ENCODE measurements at regions not wholly inside any gene's neighbourhood (a gene's known extent, or its start where the extent isn't known, plus 50 kb on each side); places are given as distances from the start of the nearest gene placed in this dataset.

DNA sequence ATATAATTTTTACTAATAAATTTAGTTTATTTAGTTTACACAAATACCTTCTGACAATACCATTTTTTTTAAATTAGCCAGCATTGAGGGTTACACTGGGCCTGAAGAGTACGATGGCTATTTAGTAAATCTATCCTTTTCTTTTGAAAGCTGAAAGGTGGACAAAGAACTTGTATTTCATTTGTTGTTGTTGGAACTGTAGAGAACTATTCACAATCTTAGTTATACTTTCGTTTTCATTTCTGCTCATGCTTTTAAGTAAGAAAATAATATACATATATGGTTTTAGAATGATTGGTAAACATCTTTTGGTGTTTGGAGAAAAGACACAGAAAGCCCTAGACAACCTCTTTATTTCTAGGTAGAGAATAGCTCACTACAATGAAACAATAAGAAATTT, 165.3 kb upstream of the FAM83B start:
- Mint-ChIP-seq H3K4me3 (no peak overlapping the region), H3K9me3 (peaks cover 3 to 6% (median 5%) of the 10 kb centered on the region in 3 donors), H3K4me1 (no peaks in the 10 kb centered on the region), H3K36me3 (no peaks in the 10 kb centered on the region), H3K27ac (no peak overlapping the region), H3K27me3 (no peaks in the 10 kb centered on the region)
- Histone ChIP-seq H3K4me3 (ENCODE audit: control insufficient read depth in 1 of 2, extremely low read depth in 1 of 2, low read length in 1 of 2) (no peak overlapping the region), H3K27ac (ENCODE audit: low read length) (no peak overlapping the region), H3K4me1 (ENCODE audit: control insufficient read depth in 1 of 2, extremely low read depth in 1 of 2, insufficient read depth in 2 of 2, low read length in 2 of 2) (no peaks in the 10 kb centered on the region), H3K36me3 (ENCODE audit: control insufficient read depth in 2 of 2, extremely low read depth in 1 of 2, insufficient read depth in 1 of 2, low read length in 1 of 2) (no peaks in the 10 kb centered on the region), H3K27me3 (replicated peaks in 1 of 2; ENCODE audit: control insufficient read depth in 2 of 2, extremely low read depth in 1 of 2, insufficient read depth in 2 of 2, low read length in 1 of 2) (no peaks in the 10 kb centered on the region), H3K9me3 (no peaks in the 10 kb centered on the region)
- no CpG with 5 or more reads among the region's 2 CpGs for WGBS (ENCODE audit: insufficient coverage)
- CTCF ChIA-PET, result no interaction called here
- ATAC-seq (replicated peaks in 1 of 4) (no peak), DNase-seq (no peak)
- POLR2A ChIA-PET, result no interaction called here

DNA sequence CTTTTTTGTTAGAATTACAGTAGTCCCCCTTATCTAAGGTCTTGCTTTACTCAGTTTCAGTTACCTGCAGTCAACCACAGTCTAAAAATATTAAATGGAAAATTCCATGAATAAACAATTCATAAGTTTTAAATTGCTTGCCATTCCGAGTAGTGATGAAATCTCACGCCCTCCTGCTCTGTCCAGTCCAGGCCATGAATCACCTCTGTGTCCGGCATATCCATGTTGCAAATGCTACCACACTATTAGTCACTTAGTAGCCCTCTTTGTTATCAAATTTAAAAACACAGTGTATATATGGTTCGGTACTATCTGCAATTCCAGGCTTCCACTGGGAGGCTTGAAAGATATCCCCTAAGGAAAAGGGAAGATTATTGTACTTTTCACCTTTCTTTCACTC, 164.6 kb upstream of the FAM83B start:
- Histone ChIP-seq H3K27ac (ENCODE audit: low read length) (no peak overlapping the region), H3K36me3 (ENCODE audit: control insufficient read depth in 2 of 2, extremely low read depth in 1 of 2, insufficient read depth in 1 of 2, low read length in 1 of 2) (no peaks in the 10 kb centered on the region), H3K4me1 (ENCODE audit: control insufficient read depth in 1 of 2, extremely low read depth in 1 of 2, insufficient read depth in 2 of 2, low read length in 2 of 2) (no peaks in the 10 kb centered on the region), H3K4me3 (ENCODE audit: control insufficient read depth in 1 of 2, extremely low read depth in 1 of 2, low read length in 1 of 2) (no peak overlapping the region), H3K9me3 (no peaks in the 10 kb centered on the region), H3K27me3 (replicated peaks in 1 of 2; ENCODE audit: control insufficient read depth in 2 of 2, extremely low read depth in 1 of 2, insufficient read depth in 2 of 2, low read length in 1 of 2) (no peaks in the 10 kb centered on the region)
- H3K4me1 Mint-ChIP-seq, result no peaks in the 10 kb centered on the region
- ChIA-PET POLR2A (interaction anchor here in 1 of 2 donors (0.7 kb wide), 1 partner anchor 21 kb away, joined by 3 read pairs; no protein-coding TSS in a partner anchor), CTCF (no interaction called here)
- H3K9me3 Mint-ChIP-seq, result peaks cover 3 to 5% (median 5%) of the 10 kb centered on the region in 3 donors
- no peak for DNase-seq
- H3K4me3 Mint-ChIP-seq, result no peak overlapping the region
- no peaks in the 10 kb centered on the region for H3K36me3 Mint-ChIP-seq
- ATAC-seq (replicated peaks in 1 of 4), result no peak
- no peaks in the 10 kb centered on the region for H3K27me3 Mint-ChIP-seq
- no peak overlapping the region for H3K27ac Mint-ChIP-seq
- 66% methylated on average over 3 of the region's 4 CpGs for whole genome bisulfite sequencing (ENCODE audit: insufficient coverage)

DNA sequence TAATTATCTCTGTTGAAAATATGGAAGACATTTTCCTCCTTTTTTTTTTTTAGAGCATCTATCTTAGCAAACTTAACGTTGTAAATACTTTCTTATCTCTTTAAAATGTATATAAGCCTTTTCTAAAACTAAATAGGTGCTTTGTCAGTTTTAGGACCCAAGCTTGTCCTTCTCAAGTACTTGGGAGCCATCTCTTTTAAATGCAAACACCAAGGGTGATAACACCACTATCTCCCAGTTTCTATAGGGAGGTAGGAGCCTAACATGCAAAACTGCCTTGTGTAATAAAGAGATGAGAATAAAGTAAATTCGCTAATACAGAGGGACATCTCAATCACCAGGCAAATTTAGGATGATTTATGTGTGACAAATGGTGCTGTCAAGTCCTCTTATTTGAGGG, 157.0 kb upstream of the FAM83B start:
- no peak for DNase-seq
- no peak overlapping the region for H3K4me3 ChIP-seq (ENCODE audit: control insufficient read depth in 1 of 2, extremely low read depth in 1 of 2, low read length in 1 of 2)
- Mint-ChIP-seq H3K9me3 (peaks cover 0 to 4% (median 4%) of the 10 kb centered on the region in 3 donors), H3K36me3 (no peaks in the 10 kb centered on the region), H3K27me3 (no peaks in the 10 kb centered on the region), H3K27ac (no peak overlapping the region), H3K4me1 (no peaks in the 10 kb centered on the region), H3K4me3 (no peak overlapping the region)
- POLR2A ChIA-PET, result no interaction called here
- no peaks in the 10 kb centered on the region for H3K36me3 ChIP-seq (ENCODE audit: control insufficient read depth in 2 of 2, extremely low read depth in 1 of 2, insufficient read depth in 1 of 2, low read length in 1 of 2)
- 50% methylated on average over 1 of the region's 2 CpGs for WGBS (ENCODE audit: insufficient coverage)
- H3K27me3 ChIP-seq (replicated peaks in 1 of 2; ENCODE audit: control insufficient read depth in 2 of 2, extremely low read depth in 1 of 2, insufficient read depth in 2 of 2, low read length in 1 of 2), result no peaks in the 10 kb centered on the region
- CTCF ChIA-PET, result no interaction called here
- H3K27ac ChIP-seq (ENCODE audit: low read length), result no peak overlapping the region
- ATAC-seq (replicated peaks in 1 of 4), result no peak
- H3K4me1 ChIP-seq (ENCODE audit: control insufficient read depth in 1 of 2, extremely low read depth in 1 of 2, insufficient read depth in 2 of 2, low read length in 2 of 2), result no peaks in the 10 kb centered on the region
- no peaks in the 10 kb centered on the region for H3K9me3 ChIP-seq

DNA sequence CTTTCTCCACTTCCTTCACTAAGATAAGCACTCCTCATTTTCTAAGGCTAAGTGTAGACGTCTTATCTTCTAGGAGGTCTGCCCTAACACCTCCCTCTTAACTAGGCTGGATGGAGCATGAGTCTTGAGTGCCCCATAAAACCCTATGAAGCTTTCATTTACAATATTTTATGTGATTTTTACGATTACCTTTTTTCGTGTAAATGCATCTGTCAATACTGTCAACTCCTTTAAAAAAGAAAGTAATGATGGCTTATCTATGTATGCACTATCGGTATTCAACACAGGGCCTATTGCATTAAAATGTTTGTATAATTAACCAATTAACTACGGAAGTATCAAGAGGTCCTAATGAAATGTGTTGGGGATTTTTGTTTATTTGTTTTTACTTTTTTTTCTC, 156.0 kb upstream of the FAM83B start:
- CTCF ChIA-PET, result no interaction called here
- no peak overlapping the region for H3K27ac Mint-ChIP-seq
- no CpG with 5 or more reads among the region's 5 CpGs for WGBS (ENCODE audit: insufficient coverage)
- POLR2A ChIA-PET, result no interaction called here
- H3K4me3 Mint-ChIP-seq, result no peak overlapping the region
- H3K36me3 Mint-ChIP-seq, result no peaks in the 10 kb centered on the region
- Histone ChIP-seq H3K27me3 (replicated peaks in 1 of 2; ENCODE audit: control insufficient read depth in 2 of 2, extremely low read depth in 1 of 2, insufficient read depth in 2 of 2, low read length in 1 of 2) (no peaks in the 10 kb centered on the region), H3K36me3 (ENCODE audit: control insufficient read depth in 2 of 2, extremely low read depth in 1 of 2, insufficient read depth in 1 of 2, low read length in 1 of 2) (no peaks in the 10 kb centered on the region), H3K4me3 (ENCODE audit: control insufficient read depth in 1 of 2, extremely low read depth in 1 of 2, low read length in 1 of 2) (no peak overlapping the region), H3K27ac (ENCODE audit: low read length) (no peak overlapping the region), H3K4me1 (ENCODE audit: control insufficient read depth in 1 of 2, extremely low read depth in 1 of 2, insufficient read depth in 2 of 2, low read length in 2 of 2) (no peaks in the 10 kb centered on the region), H3K9me3 (no peaks in the 10 kb centered on the region)
- no peaks in the 10 kb centered on the region for H3K27me3 Mint-ChIP-seq
- DNase-seq (no peak), ATAC-seq (replicated peaks in 1 of 4) (no peak)
- H3K9me3 Mint-ChIP-seq, result peaks cover 0 to 4% (median 4%) of the 10 kb centered on the region in 3 donors
- no peaks in the 10 kb centered on the region for H3K4me1 Mint-ChIP-seq

DNA sequence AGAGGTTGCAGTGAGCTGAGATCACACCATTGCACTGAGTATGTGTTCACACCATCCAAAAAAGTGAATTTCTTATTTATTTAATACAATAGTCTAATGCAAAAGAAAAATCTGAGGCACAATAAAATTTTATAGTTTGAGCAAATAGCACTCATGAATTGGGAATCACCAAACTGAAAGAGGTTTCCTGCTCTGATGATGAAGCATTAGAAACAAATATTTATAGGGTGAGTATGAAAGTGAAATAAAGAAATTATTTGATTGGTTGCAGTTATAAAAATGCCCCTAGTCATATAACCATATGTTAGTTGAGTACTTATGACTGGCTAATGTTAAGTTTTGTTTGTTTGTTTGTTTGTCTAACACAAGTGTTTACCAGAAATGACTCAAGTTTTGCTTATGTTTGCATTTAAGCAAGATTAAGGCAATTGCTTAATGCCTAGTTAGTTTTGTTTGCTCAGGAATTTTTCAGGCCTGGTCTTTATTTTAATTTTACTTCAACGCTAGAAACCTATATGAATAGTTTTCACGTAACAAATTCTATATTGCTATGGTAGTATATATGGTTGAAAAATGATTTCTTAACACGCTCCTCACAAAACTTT, 151.5 kb upstream of the FAM83B start:
- H3K27ac Mint-ChIP-seq, result no peak overlapping the region
- Histone ChIP-seq H3K4me3 (ENCODE audit: control insufficient read depth in 1 of 2, extremely low read depth in 1 of 2, low read length in 1 of 2) (no peak overlapping the region), H3K4me1 (ENCODE audit: control insufficient read depth in 1 of 2, extremely low read depth in 1 of 2, insufficient read depth in 2 of 2, low read length in 2 of 2) (no peaks in the 10 kb centered on the region), H3K9me3 (no peaks in the 10 kb centered on the region), H3K36me3 (ENCODE audit: control insufficient read depth in 2 of 2, extremely low read depth in 1 of 2, insufficient read depth in 1 of 2, low read length in 1 of 2) (no peaks in the 10 kb centered on the region), H3K27ac (ENCODE audit: low read length) (no peak overlapping the region), H3K27me3 (replicated peaks in 1 of 2; ENCODE audit: control insufficient read depth in 2 of 2, extremely low read depth in 1 of 2, insufficient read depth in 2 of 2, low read length in 1 of 2) (no peaks in the 10 kb centered on the region)
- POLR2A ChIA-PET, result no interaction called here
- no peaks in the 10 kb centered on the region for H3K36me3 Mint-ChIP-seq
- no peaks in the 10 kb centered on the region for H3K4me1 Mint-ChIP-seq
- CTCF ChIA-PET, result no interaction called here
- H3K9me3 Mint-ChIP-seq, result peaks cover 4 to 14% (median 4%) of the 10 kb centered on the region in 3 donors
- ATAC-seq (replicated peaks in 1 of 4) (no peak), DNase-seq (no peak)
- no CpG with 5 or more reads among the region's 3 CpGs for WGBS (ENCODE audit: insufficient coverage)
- no peak overlapping the region for H3K4me3 Mint-ChIP-seq
- H3K27me3 Mint-ChIP-seq, result no peaks in the 10 kb centered on the region

DNA sequence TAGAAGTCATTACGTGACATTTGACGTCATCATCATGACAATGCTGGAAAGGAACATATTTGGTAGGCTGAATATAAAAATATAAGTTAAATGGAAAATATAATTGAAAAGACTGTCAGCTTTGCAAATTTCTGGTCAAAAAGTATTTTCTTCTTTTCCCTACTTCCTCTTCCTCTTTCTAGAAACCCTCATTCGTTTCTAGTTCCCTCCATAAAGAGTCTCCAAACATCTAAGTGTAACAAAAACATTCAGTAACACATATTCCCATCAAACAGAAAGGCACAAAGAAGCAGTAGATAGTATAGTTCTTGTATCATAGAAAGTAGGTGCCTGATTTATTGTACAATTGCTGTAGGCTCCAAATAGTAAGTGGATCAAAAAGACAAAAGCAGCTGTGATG, 150.8 kb upstream of the FAM83B start:
- DNase-seq (no peak), ATAC-seq (replicated peaks in 1 of 4) (no peak)
- no peaks in the 10 kb centered on the region for H3K4me1 Mint-ChIP-seq
- ChIA-PET POLR2A (no interaction called here), CTCF (interaction anchor here in 1 of 2 donors (0.6 kb wide), 1 partner anchor 1121 kb away, joined by 6 read pairs; no protein-coding TSS in a partner anchor)
- no peak overlapping the region for H3K27ac Mint-ChIP-seq
- Histone ChIP-seq H3K4me3 (ENCODE audit: control insufficient read depth in 1 of 2, extremely low read depth in 1 of 2, low read length in 1 of 2) (no peak overlapping the region), H3K9me3 (no peaks in the 10 kb centered on the region), H3K27ac (ENCODE audit: low read length) (no peak overlapping the region), H3K27me3 (replicated peaks in 1 of 2; ENCODE audit: control insufficient read depth in 2 of 2, extremely low read depth in 1 of 2, insufficient read depth in 2 of 2, low read length in 1 of 2) (no peaks in the 10 kb centered on the region), H3K4me1 (ENCODE audit: control insufficient read depth in 1 of 2, extremely low read depth in 1 of 2, insufficient read depth in 2 of 2, low read length in 2 of 2) (no peaks in the 10 kb centered on the region), H3K36me3 (ENCODE audit: control insufficient read depth in 2 of 2, extremely low read depth in 1 of 2, insufficient read depth in 1 of 2, low read length in 1 of 2) (no peaks in the 10 kb centered on the region)
- H3K9me3 Mint-ChIP-seq, result peaks cover 4 to 14% (median 4%) of the 10 kb centered on the region in 3 donors
- WGBS (ENCODE audit: insufficient coverage), result no CpG with 5 or more reads among the region's 3 CpGs
- H3K36me3 Mint-ChIP-seq, result no peaks in the 10 kb centered on the region
- H3K4me3 Mint-ChIP-seq, result no peak overlapping the region
- H3K27me3 Mint-ChIP-seq, result no peaks in the 10 kb centered on the region

DNA sequence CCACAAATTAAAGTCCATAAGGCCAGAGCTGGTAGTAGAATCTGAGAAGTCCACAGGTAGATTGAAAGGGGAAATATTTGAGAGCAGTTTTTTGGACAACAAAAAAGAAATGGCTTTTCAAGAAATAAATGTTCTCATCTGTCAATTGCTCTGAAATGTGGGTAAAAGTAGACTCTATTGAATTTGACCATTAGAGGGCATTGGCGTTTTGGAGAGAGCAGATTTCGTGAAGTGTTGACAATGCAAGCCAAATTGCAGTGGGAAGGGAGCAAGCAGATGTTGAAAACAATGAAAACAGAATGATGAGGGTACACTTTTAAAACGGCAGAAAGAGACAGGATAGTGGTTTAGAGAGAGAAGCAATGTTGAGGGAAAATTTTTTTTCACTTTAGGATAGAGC, 149.1 kb upstream of the FAM83B start:
- Histone ChIP-seq H3K27ac (ENCODE audit: low read length) (no peak overlapping the region), H3K27me3 (replicated peaks in 1 of 2; ENCODE audit: control insufficient read depth in 2 of 2, extremely low read depth in 1 of 2, insufficient read depth in 2 of 2, low read length in 1 of 2) (no peaks in the 10 kb centered on the region), H3K4me1 (ENCODE audit: control insufficient read depth in 1 of 2, extremely low read depth in 1 of 2, insufficient read depth in 2 of 2, low read length in 2 of 2) (no peaks in the 10 kb centered on the region), H3K36me3 (ENCODE audit: control insufficient read depth in 2 of 2, extremely low read depth in 1 of 2, insufficient read depth in 1 of 2, low read length in 1 of 2) (no peaks in the 10 kb centered on the region), H3K4me3 (ENCODE audit: control insufficient read depth in 1 of 2, extremely low read depth in 1 of 2, low read length in 1 of 2) (no peak overlapping the region), H3K9me3 (no peaks in the 10 kb centered on the region)
- H3K4me1 Mint-ChIP-seq, result no peaks in the 10 kb centered on the region
- CTCF ChIA-PET, result no interaction called here
- POLR2A ChIA-PET, result no interaction called here
- H3K36me3 Mint-ChIP-seq, result no peaks in the 10 kb centered on the region
- H3K9me3 Mint-ChIP-seq, result peaks cover 2 to 10% (median 4%) of the 10 kb centered on the region in 3 donors
- H3K4me3 Mint-ChIP-seq, result no peak overlapping the region
- no peaks in the 10 kb centered on the region for H3K27me3 Mint-ChIP-seq
- no peak for ATAC-seq (replicated peaks in 1 of 4)
- 76% methylated on average over 3 of the region's 3 CpGs for WGBS (ENCODE audit: insufficient coverage)
- DNase-seq, result no peak
- H3K27ac Mint-ChIP-seq, result no peak overlapping the region

Measured in T-cell (primary cell).